Heart left ventricle (tissue), 13 donors: ENCODE measurements at regions not wholly inside any gene's neighbourhood (a gene's known extent, or its start where the extent isn't known, plus 50 kb on each side); places are given as distances from the start of the nearest gene placed in this dataset.

Experiments used
- CTCF ChIP-seq, 12 donors: fragments of 200-600 bp; sonication (generic) in 4 of 12; IDR thresholded peaks; one replicate each; pipeline versions ENCODE4 v1.5.0 to v1.8.0; 2018 to 2022; ENCODE audit warnings: antibody characterized with exemption in 12 of 12, mild to moderate bottlenecking in 5 of 12
- POLR2A ChIP-seq, 2 donors: fragments of 450-650 bp; IDR thresholded peaks; one replicate each; pipeline ENCODE4 v1.6.1; 2017; ENCODE audit warnings: antibody characterized with exemption in 2 of 2, mild to moderate bottlenecking in 2 of 2, moderate library complexity in 2 of 2
- donor health status: ischemic (EF 13 %, LVEDD 7.1; RV severe dilation, severe dysfunction).
- donor health status: DM: no; HTN: yes; CAD: no.
- donor health status: DM: no; HTN: no; CAD: no.
- donor health status: ischemic (EF 25% LVEDD 6.9; RV normal size, moderate dysfunction).
- donor health status: ischemic (EF 25% LVEDD 5.7; RV mildly dilated, moderate dysfunction).
- donor health status: ischemic (EF 35%, LVEDD 5.7; RV mildly dilated, moderate dysfunction).
- donor health status: nonischemic (EF 11% LVEDD 7.7; RV severe dilation, severe dysfunction).
- donor health status: DM: yes; HTN: yes; CAD: no.
- donor health status: PGD.
- donor health status: ischemic (EF 29% LVEDD 5.4; RV normal size, mild dysfunction).
- donor health status: nonischemic (EF 23%, LVEDD 6.1; RV moderate dilation, normal function).

GRCh38 chr6:74415056-74415455, 719.1 kb downstream of the CD109 start:
- TF ChIP-seq CTCF (IDR thresholded peaks at IDR 0.05) (no peak), POLR2A (IDR thresholded peaks at IDR 0.05) (no peak)
